ENCODE measurements at regions not wholly inside any gene's neighbourhood (a gene's known extent, or its start where the extent isn't known, plus 50 kb on each side); places are given as distances from the start of the nearest gene placed in this dataset.

DNA sequence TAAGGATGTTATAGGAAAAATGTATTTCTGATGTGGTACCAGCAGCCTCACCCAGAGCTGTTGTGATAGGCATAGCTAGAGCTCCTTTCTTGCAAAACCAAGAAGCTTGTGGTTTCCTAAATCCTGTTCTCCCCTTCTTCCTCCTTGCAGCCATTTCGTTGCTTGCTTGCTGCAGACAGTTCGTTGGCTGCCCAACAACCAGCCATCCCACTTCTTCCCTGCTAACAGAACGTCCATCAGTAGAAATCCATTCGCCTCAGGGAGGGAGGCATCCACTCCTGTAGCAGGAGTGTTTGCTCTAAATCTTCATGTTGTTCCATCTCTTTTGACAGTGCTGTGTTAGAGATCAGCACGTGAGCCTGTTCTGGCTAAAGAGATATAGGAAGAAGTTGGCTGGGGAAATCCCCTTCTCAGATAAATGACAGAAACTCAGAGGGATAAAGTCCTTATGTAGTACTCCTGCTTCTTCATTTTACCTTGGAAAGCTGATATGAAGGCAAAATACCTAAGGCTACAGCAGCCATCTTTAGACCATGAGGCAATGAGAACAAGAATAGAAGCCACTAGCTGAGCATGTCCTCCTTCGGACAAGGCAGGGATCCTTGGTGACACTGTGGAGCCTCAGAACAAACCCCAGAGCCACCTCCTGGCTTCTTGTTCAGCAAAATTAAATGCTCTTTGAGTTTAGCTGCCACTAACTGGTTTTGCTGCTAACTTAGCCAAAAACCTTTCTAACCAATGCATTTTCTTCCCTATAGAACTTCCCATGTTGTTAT is 68.4 kb upstream of the RELL1 start:
- TF ChIP-seq EZH2 (IDR thresholded peaks at IDR 0.05; ENCODE audit: insufficient read depth, poor library complexity, severe bottlenecking) (no peak), EZH2phosphoT487 (IDR thresholded peaks at IDR 0.05; ENCODE audit: insufficient read depth, low read depth) (no peak)
